HG02798 (cell line): ENCODE measurements at regions not wholly inside any gene's neighbourhood (a gene's known extent, or its start where the extent isn't known, plus 50 kb on each side); places are given as distances from the start of the nearest gene placed in this dataset.
"Not testable (repeated sequence)": the region's sequence is repeated elsewhere in the genome, so short reads cannot be mapped to it uniquely, and the experiment has no call there.

Experiments
- ATAC-seq: cut with Tn5 transposase; IDR thresholded peaks from one replicate; pipeline ENCODE4 v1.9.1; 2021; ENCODE audit warnings: mild to moderate bottlenecking; ENCODE audit not compliant: unreplicated experiment, poor library complexity

- ATAC-seq, result no peak
These were observed 157.1 kb upstream of the GRK3 start for GRCh38 chr22:25407226-25407858.

- ATAC-seq, result no peak
These were observed 156.6 kb upstream of the GRK3 start for GRCh38 chr22:25407859-25408229.

GRCh38 chr22:25409240-25409639 is 155.2 kb upstream of the GRK3 start:
- ATAC-seq, result no peak

GRCh38 chr22:25410849-25411248 is 153.6 kb upstream of the GRK3 start:
- no peak for ATAC-seq

GRCh38 chr22:25413620-25414019 is 150.9 kb upstream of the GRK3 start:
- ATAC-seq, result no peak

- ATAC-seq, result not testable (repeated sequence)
These were observed 148.7 kb upstream of the GRK3 start for GRCh38 chr22:25415731-25416130.

- not testable (repeated sequence) for ATAC-seq
These were observed 146.6 kb upstream of the GRK3 start for GRCh38 chr22:25417826-25418225.

- ATAC-seq, result no peak
These were observed 145.0 kb upstream of the GRK3 start for GRCh38 chr22:25419247-25420113.

- not testable (repeated sequence) for ATAC-seq
These were observed 144.4 kb upstream of the GRK3 start for GRCh38 chr22:25420114-25420441.

- ATAC-seq, result no peak
These were observed 144.0 kb upstream of the GRK3 start for GRCh38 chr22:25420471-25420924.

- no peak for ATAC-seq
These were observed 143.3 kb upstream of the GRK3 start for GRCh38 chr22:25420925-25421904.

- ATAC-seq, result not testable (repeated sequence)
These were observed 137.8 kb upstream of the GRK3 start for GRCh38 chr22:25426530-25427308.

- not testable (repeated sequence) for ATAC-seq
These were observed 132.7 kb upstream of the GRK3 start for GRCh38 chr22:25431637-25432342.

GRCh38 chr22:25433381-25433970 is 131.0 kb upstream of the GRK3 start:
- ATAC-seq, result not testable (repeated sequence)

GRCh38 chr22:25437414-25438160 is 126.9 kb upstream of the GRK3 start:
- ATAC-seq, result no peak

GRCh38 chr22:25447067-25447685 is 117.3 kb upstream of the GRK3 start:
- ATAC-seq, result no peak

- ATAC-seq, result peak; percentile 92
These were observed 116.6 kb upstream of the GRK3 start for GRCh38 chr22:25447686-25448434.
